ENCODE measurements at regions not wholly inside any gene's neighbourhood (a gene's known extent, or its start where the extent isn't known, plus 50 kb on each side); places are given as distances from the start of the nearest gene placed in this dataset.

- no peak for FAIRE-seq
- TF ChIP-seq CTCF (IDR thresholded peaks at IDR 0.05; ENCODE audit: insufficient read depth, low read length, severe bottlenecking), result no peak
- no peaks in the 10 kb centered on the region for H3K27me3 ChIP-seq (ENCODE audit: control insufficient read depth, insufficient read depth, low read length)
- no peak overlapping the region for H3K4me3 ChIP-seq (ENCODE audit: low read depth, low read length)
- no peak for DNase-seq (ENCODE audit: low read depth)
- no peaks in the 10 kb centered on the region for H3K36me3 ChIP-seq (ENCODE audit: control insufficient read depth, insufficient read depth, low read length)
These were observed 255.9 kb upstream of the ST8SIA4 start for GRCh38 chr5:101159006-101159405.

- FAIRE-seq (no peak), DNase-seq (ENCODE audit: low read depth) (no peak)
- no peak for TF ChIP-seq CTCF (IDR thresholded peaks at IDR 0.05; ENCODE audit: insufficient read depth, low read length, severe bottlenecking)
- no peak overlapping the region for H3K4me3 ChIP-seq (ENCODE audit: low read depth, low read length)
- no peaks in the 10 kb centered on the region for H3K36me3 ChIP-seq (ENCODE audit: control insufficient read depth, insufficient read depth, low read length)
- H3K27me3 ChIP-seq (ENCODE audit: control insufficient read depth, insufficient read depth, low read length), result no peaks in the 10 kb centered on the region
These were observed 250.4 kb upstream of the ST8SIA4 start for GRCh38 chr5:101153526-101153925.

- H3K4me3 ChIP-seq (ENCODE audit: low read depth, low read length), result no peak overlapping the region
- TF ChIP-seq CTCF (IDR thresholded peaks at IDR 0.05; ENCODE audit: insufficient read depth, low read length, severe bottlenecking), result no peak
- FAIRE-seq, result no peak
- no peaks in the 10 kb centered on the region for H3K36me3 ChIP-seq (ENCODE audit: control insufficient read depth, insufficient read depth, low read length)
- no peaks in the 10 kb centered on the region for H3K27me3 ChIP-seq (ENCODE audit: control insufficient read depth, insufficient read depth, low read length)
- no peak for DNase-seq (ENCODE audit: low read depth)
These were observed 240.4 kb upstream of the ST8SIA4 start for GRCh38 chr5:101143526-101143925.

- FAIRE-seq, result no peak
- H3K27me3 ChIP-seq (ENCODE audit: control insufficient read depth, insufficient read depth, low read length), result no peaks in the 10 kb centered on the region
- TF ChIP-seq CTCF (IDR thresholded peaks at IDR 0.05; ENCODE audit: insufficient read depth, low read length, severe bottlenecking), result no peak
These were observed 239.0 kb upstream of the ST8SIA4 start for GRCh38 chr5:101142102-101142501.

GRCh38 chr5:101136454-101136853 is 233.4 kb upstream of the ST8SIA4 start:
- no peak for DNase-seq (ENCODE audit: low read depth)
- H3K27me3 ChIP-seq (ENCODE audit: control insufficient read depth, insufficient read depth, low read length), result no peaks in the 10 kb centered on the region
- no peaks in the 10 kb centered on the region for H3K36me3 ChIP-seq (ENCODE audit: control insufficient read depth, insufficient read depth, low read length)
- FAIRE-seq, result no peak
- TF ChIP-seq CTCF (IDR thresholded peaks at IDR 0.05; ENCODE audit: insufficient read depth, low read length, severe bottlenecking), result no peak
- H3K4me3 ChIP-seq (ENCODE audit: low read depth, low read length), result no peak overlapping the region

More at GRCh38 chr5:101142102-101142501, 239.0 kb upstream of the ST8SIA4 start:
- no peak for DNase-seq (ENCODE audit: low read depth)
- Histone ChIP-seq H3K36me3 (ENCODE audit: control insufficient read depth, insufficient read depth, low read length) (no peaks in the 10 kb centered on the region), H3K4me3 (ENCODE audit: low read depth, low read length) (no peak overlapping the region)

- no peak overlapping the region for H3K4me3 ChIP-seq (ENCODE audit: low read depth, low read length)
- FAIRE-seq (no peak), DNase-seq (ENCODE audit: low read depth) (no peak)
- H3K36me3 ChIP-seq (ENCODE audit: control insufficient read depth, insufficient read depth, low read length), result no peaks in the 10 kb centered on the region
- H3K27me3 ChIP-seq (ENCODE audit: control insufficient read depth, insufficient read depth, low read length), result no peaks in the 10 kb centered on the region
- no peak for TF ChIP-seq CTCF (IDR thresholded peaks at IDR 0.05; ENCODE audit: insufficient read depth, low read length, severe bottlenecking)
These were observed 220.3 kb upstream of the ST8SIA4 start for GRCh38 chr5:101123363-101123762.

Measured in bronchial epithelial cell (primary cell).